ENCODE measurements at regions not wholly inside any gene's neighbourhood (a gene's known extent, or its start where the extent isn't known, plus 50 kb on each side); places are given as distances from the start of the nearest gene placed in this dataset.

DNA sequence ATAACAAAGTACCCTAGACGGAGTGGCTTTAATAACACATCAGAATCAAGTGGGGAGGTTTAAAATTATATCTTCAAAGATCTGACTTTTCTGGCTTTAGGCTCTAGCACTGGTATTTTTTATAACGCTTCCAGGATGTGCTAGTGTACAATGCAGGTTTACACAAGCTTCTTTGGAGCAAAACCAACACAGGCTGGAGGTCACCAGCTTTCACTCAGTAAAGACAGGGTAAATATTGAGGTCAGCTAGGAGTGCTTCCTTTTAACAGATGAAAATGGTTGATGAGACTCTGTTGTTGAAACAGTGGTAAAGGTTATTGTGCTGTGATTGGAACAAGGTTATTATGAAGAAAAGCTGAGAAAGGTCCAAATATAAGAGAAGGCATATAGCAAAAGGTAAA lies 414.2 kb downstream of the TAF11L14 start:
- TF ChIP-seq SETDB1 (IDR thresholded peaks at IDR 0.05; ENCODE audit: insufficient read length, low read length) (no peak), YY1 (tag by site-specific recombination; IDR thresholded peaks at IDR 0.05) (no peak), KLF9 (tag by site-specific recombination; IDR thresholded peaks at IDR 0.05; ENCODE audit: low read depth) (no peak), PATZ1 (tag by site-specific recombination; IDR thresholded peaks at IDR 0.05) (no peak), ZBTB7A (tag by site-specific recombination; IDR thresholded peaks at IDR 0.05; ENCODE audit: low read depth) (no peak), ZNF580 (tag by site-specific recombination; IDR thresholded peaks at IDR 0.05) (no peak), ZNF311 (tag by site-specific recombination; IDR thresholded peaks at IDR 0.05; ENCODE audit: borderline replicate concordance) (no peak), ZNF280C (tag by site-specific recombination; IDR thresholded peaks at IDR 0.05) (no peak), KLF16 (tag by site-specific recombination; IDR thresholded peaks at IDR 0.05) (no peak), ZNF169 (tag by site-specific recombination; IDR thresholded peaks at IDR 0.05) (no peak), KLF17 (tag by site-specific recombination; IDR thresholded peaks at IDR 0.05) (no peak)
- TF ChIP-seq, protein P1, sequence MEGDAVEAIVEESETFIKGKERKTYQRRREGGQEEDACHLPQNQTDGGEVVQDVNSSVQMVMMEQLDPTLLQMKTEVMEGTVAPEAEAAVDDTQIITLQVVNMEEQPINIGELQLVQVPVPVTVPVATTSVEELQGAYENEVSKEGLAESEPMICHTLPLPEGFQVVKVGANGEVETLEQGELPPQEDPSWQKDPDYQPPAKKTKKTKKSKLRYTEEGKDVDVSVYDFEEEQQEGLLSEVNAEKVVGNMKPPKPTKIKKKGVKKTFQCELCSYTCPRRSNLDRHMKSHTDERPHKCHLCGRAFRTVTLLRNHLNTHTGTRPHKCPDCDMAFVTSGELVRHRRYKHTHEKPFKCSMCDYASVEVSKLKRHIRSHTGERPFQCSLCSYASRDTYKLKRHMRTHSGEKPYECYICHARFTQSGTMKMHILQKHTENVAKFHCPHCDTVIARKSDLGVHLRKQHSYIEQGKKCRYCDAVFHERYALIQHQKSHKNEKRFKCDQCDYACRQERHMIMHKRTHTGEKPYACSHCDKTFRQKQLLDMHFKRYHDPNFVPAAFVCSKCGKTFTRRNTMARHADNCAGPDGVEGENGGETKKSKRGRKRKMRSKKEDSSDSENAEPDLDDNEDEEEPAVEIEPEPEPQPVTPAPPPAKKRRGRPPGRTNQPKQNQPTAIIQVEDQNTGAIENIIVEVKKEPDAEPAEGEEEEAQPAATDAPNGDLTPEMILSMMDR (tag by site-specific recombination; IDR thresholded peaks at IDR 0.05): no peak
- TF ChIP-seq, protein P2, sequence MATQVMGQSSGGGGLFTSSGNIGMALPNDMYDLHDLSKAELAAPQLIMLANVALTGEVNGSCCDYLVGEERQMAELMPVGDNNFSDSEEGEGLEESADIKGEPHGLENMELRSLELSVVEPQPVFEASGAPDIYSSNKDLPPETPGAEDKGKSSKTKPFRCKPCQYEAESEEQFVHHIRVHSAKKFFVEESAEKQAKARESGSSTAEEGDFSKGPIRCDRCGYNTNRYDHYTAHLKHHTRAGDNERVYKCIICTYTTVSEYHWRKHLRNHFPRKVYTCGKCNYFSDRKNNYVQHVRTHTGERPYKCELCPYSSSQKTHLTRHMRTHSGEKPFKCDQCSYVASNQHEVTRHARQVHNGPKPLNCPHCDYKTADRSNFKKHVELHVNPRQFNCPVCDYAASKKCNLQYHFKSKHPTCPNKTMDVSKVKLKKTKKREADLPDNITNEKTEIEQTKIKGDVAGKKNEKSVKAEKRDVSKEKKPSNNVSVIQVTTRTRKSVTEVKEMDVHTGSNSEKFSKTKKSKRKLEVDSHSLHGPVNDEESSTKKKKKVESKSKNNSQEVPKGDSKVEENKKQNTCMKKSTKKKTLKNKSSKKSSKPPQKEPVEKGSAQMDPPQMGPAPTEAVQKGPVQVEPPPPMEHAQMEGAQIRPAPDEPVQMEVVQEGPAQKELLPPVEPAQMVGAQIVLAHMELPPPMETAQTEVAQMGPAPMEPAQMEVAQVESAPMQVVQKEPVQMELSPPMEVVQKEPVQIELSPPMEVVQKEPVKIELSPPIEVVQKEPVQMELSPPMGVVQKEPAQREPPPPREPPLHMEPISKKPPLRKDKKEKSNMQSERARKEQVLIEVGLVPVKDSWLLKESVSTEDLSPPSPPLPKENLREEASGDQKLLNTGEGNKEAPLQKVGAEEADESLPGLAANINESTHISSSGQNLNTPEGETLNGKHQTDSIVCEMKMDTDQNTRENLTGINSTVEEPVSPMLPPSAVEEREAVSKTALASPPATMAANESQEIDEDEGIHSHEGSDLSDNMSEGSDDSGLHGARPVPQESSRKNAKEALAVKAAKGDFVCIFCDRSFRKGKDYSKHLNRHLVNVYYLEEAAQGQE (tag by site-specific recombination; IDR thresholded peaks at IDR 0.05): no peak
- TF ChIP-seq, protein P3, sequence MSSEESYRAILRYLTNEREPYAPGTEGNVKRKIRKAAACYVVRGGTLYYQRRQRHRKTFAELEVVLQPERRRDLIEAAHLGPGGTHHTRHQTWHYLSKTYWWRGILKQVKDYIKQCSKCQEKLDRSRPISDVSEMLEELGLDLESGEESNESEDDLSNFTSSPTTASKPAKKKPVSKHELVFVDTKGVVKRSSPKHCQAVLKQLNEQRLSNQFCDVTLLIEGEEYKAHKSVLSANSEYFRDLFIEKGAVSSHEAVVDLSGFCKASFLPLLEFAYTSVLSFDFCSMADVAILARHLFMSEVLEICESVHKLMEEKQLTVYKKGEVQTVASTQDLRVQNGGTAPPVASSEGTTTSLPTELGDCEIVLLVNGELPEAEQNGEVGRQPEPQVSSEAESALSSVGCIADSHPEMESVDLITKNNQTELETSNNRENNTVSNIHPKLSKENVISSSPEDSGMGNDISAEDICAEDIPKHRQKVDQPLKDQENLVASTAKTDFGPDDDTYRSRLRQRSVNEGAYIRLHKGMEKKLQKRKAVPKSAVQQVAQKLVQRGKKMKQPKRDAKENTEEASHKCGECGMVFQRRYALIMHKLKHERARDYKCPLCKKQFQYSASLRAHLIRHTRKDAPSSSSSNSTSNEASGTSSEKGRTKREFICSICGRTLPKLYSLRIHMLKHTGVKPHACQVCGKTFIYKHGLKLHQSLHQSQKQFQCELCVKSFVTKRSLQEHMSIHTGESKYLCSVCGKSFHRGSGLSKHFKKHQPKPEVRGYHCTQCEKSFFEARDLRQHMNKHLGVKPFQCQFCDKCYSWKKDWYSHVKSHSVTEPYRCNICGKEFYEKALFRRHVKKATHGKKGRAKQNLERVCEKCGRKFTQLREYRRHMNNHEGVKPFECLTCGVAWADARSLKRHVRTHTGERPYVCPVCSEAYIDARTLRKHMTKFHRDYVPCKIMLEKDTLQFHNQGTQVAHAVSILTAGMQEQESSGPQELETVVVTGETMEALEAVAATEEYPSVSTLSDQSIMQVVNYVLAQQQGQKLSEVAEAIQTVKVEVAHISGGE (tag by site-specific recombination; conservative IDR thresholded peaks at IDR 0.05; ENCODE audit: low read depth): no peak

Data from HEK293 (cell line).